ENCODE measurements at regions not wholly inside any gene's neighbourhood (a gene's known extent, or its start where the extent isn't known, plus 50 kb on each side); places are given as distances from the start of the nearest gene placed in this dataset.
"Not testable (repeated sequence)": the region's sequence is repeated elsewhere in the genome, so short reads cannot be mapped to it uniquely, and the experiment has no call there.

- Mint-ChIP-seq H3K27me3 (ENCODE audit: insufficient read depth) (peaks cover 20% of the 10 kb centered on the region), H3K9me3 (no peaks in the 10 kb centered on the region), H3K4me1 (ENCODE audit: low read depth) (no peaks in the 10 kb centered on the region), H3K36me3 (ENCODE audit: low read depth) (no peaks in the 10 kb centered on the region), H3K27ac (no peak overlapping the region), H3K4me3 (no peak overlapping the region)
- intact Hi-C loops (cut with micrococcal nuclease): no loop called here
- DNase-seq (ENCODE audit: low spot score): no peak
Observed at GRCh38 chr11:13126430-13126829, 117.3 kb downstream of the RASSF10 start.

DNA sequence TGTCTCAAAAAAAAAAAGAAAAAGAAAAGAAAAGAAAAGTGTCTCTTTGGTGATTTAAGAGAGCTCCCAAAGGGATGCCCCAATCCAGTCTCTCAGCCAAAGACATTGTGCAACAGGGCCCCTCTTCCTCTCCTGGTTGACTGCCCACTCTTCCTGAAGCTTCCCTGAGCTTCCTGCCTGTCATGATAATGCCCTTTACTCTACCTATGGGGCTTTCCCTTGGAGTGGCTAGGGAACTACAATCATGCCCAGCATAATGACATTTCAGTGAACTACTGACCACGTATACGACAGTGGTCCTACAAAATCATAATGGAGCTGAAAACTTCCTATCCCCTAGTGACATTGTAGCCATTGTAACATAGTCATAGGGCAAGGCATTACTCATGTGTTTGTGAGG is 118.0 kb downstream of the RASSF10 start:
- intact Hi-C loops (cut with micrococcal nuclease): no loop called here
- Mint-ChIP-seq H3K4me3 (no peak overlapping the region), H3K4me1 (ENCODE audit: low read depth) (no peaks in the 10 kb centered on the region), H3K9me3 (no peaks in the 10 kb centered on the region), H3K27me3 (ENCODE audit: insufficient read depth) (peaks cover 22% of the 10 kb centered on the region), H3K27ac (no peak overlapping the region), H3K36me3 (ENCODE audit: low read depth) (no peaks in the 10 kb centered on the region)
- DNase-seq (ENCODE audit: low spot score): no peak

DNA sequence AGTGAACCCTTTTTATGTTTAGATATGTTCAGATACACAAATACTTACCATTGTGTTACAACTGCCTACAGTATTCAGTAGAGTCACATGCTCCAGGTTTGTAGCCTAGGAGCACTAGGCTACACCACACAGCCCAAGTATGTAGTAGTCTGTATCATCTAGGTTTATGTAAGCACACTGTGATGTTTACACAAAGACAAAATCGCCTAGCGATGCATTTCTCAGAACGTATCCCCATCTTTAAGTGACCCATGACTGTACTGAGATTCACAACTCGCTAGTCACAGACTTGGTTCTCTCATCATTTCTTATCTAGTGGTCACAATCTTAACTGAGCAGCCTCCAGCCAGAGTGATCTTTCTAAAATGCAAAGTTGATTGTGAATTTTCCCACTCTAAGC is 119.2 kb downstream of the RASSF10 start:
- Mint-ChIP-seq H3K27me3 (ENCODE audit: insufficient read depth) (peaks cover 27% of the 10 kb centered on the region), H3K27ac (no peak overlapping the region), H3K4me3 (no peak overlapping the region), H3K9me3 (no peaks in the 10 kb centered on the region), H3K36me3 (ENCODE audit: low read depth) (no peaks in the 10 kb centered on the region), H3K4me1 (ENCODE audit: low read depth) (no peaks in the 10 kb centered on the region)
- no peak for DNase-seq (ENCODE audit: low spot score)
- intact Hi-C loops (cut with micrococcal nuclease): no loop called here

DNA sequence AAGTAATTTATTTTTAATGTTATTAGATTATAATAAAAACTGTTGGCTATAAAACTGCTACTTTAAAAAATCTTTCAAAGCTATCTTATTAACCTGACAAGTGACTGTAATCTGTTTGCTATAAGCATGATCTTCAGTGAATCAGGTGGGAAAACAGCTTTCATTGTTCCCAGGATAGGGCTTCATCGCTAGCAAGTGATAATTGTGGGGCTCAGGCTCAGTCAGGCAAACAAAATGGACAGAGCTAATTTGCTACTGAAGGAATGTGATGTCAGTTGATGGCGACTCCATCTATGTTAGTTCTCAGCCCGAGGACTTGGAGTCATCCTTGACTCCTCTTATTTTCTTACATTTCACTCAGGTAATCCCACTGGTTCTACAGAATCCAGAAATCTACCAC is 125.0 kb downstream of the RASSF10 start:
- Mint-ChIP-seq H3K36me3 (ENCODE audit: low read depth) (no peaks in the 10 kb centered on the region), H3K4me1 (ENCODE audit: low read depth) (no peaks in the 10 kb centered on the region), H3K27me3 (ENCODE audit: insufficient read depth) (peaks cover 23% of the 10 kb centered on the region), H3K9me3 (peaks cover 6% of the 10 kb centered on the region), H3K4me3 (no peak overlapping the region), H3K27ac (no peak overlapping the region)
- DNase-seq (ENCODE audit: low spot score): no peak
- intact Hi-C loops (cut with micrococcal nuclease): no loop called here

DNA sequence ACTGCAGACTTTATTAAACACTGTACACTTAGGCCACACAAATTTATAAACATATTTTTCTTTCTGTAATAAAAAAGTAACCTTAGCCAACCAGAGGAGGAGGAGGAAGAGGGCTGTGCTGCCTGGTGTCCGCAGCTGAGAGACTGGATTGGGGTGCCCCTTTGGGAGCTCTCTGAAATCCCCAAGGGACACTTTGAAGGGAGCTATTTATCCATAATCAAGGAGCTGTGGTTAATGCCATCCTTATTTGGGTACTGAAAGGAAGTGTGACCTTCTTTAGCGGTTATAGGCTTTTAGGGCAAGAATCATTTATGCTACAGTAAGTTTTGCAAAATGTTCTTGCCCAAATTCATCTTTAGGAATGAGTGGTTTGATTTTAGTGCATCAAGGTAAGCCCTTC is 125.8 kb downstream of the RASSF10 start:
- H3K9me3 Mint-ChIP-seq: peaks cover 10% of the 10 kb centered on the region
- H3K36me3 Mint-ChIP-seq (ENCODE audit: low read depth): no peaks in the 10 kb centered on the region
- intact Hi-C loops (cut with micrococcal nuclease): no loop called here
- no peak overlapping the region for H3K27ac Mint-ChIP-seq
- H3K4me3 Mint-ChIP-seq: no peak overlapping the region
- H3K4me1 Mint-ChIP-seq (ENCODE audit: low read depth): no peaks in the 10 kb centered on the region
- no peak for DNase-seq (ENCODE audit: low spot score)
- peaks cover 17% of the 10 kb centered on the region for H3K27me3 Mint-ChIP-seq (ENCODE audit: insufficient read depth)

DNA sequence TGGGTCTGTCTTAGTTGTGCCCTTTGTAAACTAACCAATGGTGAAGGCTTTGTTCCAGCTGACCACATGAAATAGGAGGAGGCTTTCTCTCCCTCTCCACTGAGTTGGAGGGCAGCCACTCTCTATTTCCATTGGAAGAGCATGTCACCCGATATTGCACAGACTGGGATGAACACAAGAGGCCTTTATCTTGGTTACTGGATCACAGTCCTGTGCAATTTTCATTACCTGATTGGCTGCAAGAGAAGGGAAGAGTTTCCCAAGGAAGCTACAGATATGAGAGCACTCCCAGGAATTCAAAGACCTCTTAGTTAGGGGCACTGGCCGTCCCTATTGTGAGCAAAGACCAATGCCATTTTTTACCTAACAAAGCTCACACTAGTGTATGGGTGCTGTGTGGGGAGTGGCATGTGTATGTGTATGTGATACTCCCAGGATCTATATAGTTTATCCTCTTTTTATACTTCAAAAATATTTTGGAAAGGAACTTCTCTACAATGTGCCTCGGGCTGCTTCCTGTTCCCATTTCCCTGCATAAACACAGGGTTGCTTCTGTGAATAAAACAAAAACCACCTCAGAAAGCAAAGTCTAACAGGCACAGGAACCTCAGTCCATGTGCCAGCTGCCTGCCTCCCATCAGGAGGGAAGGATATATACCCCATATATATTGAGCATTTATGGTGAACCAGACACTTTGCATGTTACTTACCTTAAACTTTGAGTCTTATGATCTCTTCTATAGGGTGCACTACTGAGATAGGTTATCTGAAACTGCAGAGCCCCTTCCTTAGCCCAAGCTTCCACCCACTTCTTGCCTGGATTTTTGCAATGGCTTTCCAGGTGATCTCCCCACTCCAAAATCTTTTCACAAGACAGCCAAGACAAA is 126.5 kb downstream of the RASSF10 start:
- H3K9me3 Mint-ChIP-seq: peaks cover 10% of the 10 kb centered on the region
- H3K27me3 Mint-ChIP-seq (ENCODE audit: insufficient read depth): peaks cover 15% of the 10 kb centered on the region
- no peak for DNase-seq (ENCODE audit: low spot score)
- intact Hi-C loops (cut with micrococcal nuclease): no loop called here
- no peaks in the 10 kb centered on the region for H3K36me3 Mint-ChIP-seq (ENCODE audit: low read depth)
- no peaks in the 10 kb centered on the region for H3K4me1 Mint-ChIP-seq (ENCODE audit: low read depth)
- H3K4me3 Mint-ChIP-seq: no peak overlapping the region
- H3K27ac Mint-ChIP-seq: no peak overlapping the region

GRCh38 chr11:13136272-13136596 is 127.1 kb downstream of the RASSF10 start:
- peaks cover 14% of the 10 kb centered on the region for H3K27me3 Mint-ChIP-seq (ENCODE audit: insufficient read depth)
- H3K36me3 Mint-ChIP-seq (ENCODE audit: low read depth): no peaks in the 10 kb centered on the region
- H3K4me3 Mint-ChIP-seq: no peak overlapping the region
- no peak overlapping the region for H3K27ac Mint-ChIP-seq
- peaks cover 10% of the 10 kb centered on the region for H3K9me3 Mint-ChIP-seq
- no peak for DNase-seq (ENCODE audit: low spot score)
- no peaks in the 10 kb centered on the region for H3K4me1 Mint-ChIP-seq (ENCODE audit: low read depth)
- intact Hi-C loops (cut with micrococcal nuclease): no loop called here

DNA sequence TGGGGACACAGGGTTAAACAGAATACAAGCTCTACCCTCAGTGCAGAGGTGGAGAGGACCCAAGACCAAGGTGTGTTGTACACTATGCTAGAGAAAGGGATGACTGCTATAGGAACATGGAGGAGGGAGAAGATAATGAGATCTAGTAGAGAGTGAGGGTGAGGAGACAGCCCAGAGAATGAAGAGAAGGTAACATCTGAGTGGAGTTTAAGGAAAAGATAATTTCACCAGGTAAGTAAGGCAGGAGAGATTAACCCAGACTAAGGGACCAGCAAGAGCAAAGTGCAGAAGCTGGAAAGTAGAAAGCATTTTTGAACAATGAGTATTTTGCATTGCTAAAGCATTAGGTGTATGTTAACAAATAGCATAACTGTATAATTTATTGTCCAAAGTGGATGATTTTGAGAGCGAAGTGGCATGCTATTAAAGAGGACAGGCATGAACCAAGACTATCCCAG is 128.8 kb downstream of the RASSF10 start:
- Mint-ChIP-seq H3K9me3 (peaks cover 10% of the 10 kb centered on the region), H3K4me1 (ENCODE audit: low read depth) (no peaks in the 10 kb centered on the region), H3K27me3 (ENCODE audit: insufficient read depth) (peaks cover 5% of the 10 kb centered on the region), H3K4me3 (no peak overlapping the region), H3K36me3 (ENCODE audit: low read depth) (no peaks in the 10 kb centered on the region), H3K27ac (no peak overlapping the region)
- intact Hi-C loops (cut with micrococcal nuclease): no loop called here
- no peak for DNase-seq (ENCODE audit: low spot score)

GRCh38 chr11:13139085-13139484 is 130.0 kb downstream of the RASSF10 start:
- H3K36me3 Mint-ChIP-seq (ENCODE audit: low read depth); H3K4me3 Mint-ChIP-seq; intact Hi-C loops (cut with micrococcal nuclease); H3K9me3 Mint-ChIP-seq; H3K4me1 Mint-ChIP-seq (ENCODE audit: low read depth); H3K27me3 Mint-ChIP-seq (ENCODE audit: insufficient read depth); H3K27ac Mint-ChIP-seq; DNase-seq (ENCODE audit: low spot score): not testable (repeated sequence)

DNA sequence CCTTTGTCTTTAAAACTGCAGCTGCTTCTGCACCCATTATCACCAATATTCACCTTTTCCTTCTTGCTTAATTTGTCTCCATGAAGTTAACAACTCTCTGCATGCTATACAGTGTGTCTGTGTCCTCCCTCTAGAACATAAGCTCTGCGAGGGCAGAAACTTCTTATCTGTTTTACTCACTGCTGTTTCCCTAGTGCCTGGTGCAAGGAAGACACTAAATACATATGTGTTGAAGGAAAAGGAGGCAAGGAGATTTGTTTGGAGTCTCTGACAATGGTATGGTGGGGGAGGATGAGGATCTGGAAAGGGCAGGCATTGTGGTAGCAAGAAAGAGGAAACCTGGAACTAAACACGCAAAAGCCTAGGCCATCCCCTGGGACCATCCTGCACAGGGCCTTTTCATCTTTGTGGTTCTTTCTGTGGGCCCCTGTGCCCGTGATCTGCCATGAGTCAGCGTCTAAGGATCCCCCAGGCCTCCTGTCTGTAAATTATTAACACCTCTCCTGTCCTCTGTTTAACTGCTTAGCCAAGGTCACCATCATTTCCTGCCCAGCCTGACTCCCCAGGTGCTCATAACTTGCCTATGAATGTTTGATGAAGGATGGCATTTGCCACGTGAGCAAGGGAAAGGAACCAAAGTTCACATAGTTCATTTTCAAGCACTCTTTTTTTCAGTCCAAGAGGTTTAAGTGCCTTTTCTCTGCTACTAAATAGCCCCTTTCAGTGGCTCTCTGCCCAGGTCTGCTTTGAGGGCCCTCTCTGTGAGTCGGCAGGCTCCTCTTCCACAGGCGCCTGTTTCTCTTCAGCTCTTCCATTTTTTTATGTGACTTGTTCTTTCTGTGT is 131.1 kb downstream of the RASSF10 start:
- H3K27ac Mint-ChIP-seq: no peak overlapping the region
- no peaks in the 10 kb centered on the region for H3K27me3 Mint-ChIP-seq (ENCODE audit: insufficient read depth)
- H3K9me3 Mint-ChIP-seq: peaks cover 10% of the 10 kb centered on the region
- DNase-seq (ENCODE audit: low spot score): no peak
- no peaks in the 10 kb centered on the region for H3K36me3 Mint-ChIP-seq (ENCODE audit: low read depth)
- no peak overlapping the region for H3K4me3 Mint-ChIP-seq
- intact Hi-C loops (cut with micrococcal nuclease): no loop called here
- H3K4me1 Mint-ChIP-seq (ENCODE audit: low read depth): no peaks in the 10 kb centered on the region

- H3K36me3 Mint-ChIP-seq (ENCODE audit: low read depth): no peaks in the 10 kb centered on the region
- H3K27ac Mint-ChIP-seq: no peak overlapping the region
- intact Hi-C loops (cut with micrococcal nuclease): no loop called here
- H3K27me3 Mint-ChIP-seq (ENCODE audit: insufficient read depth): peaks cover 4% of the 10 kb centered on the region
- H3K9me3 Mint-ChIP-seq: peaks cover 10% of the 10 kb centered on the region
- no peak overlapping the region for H3K4me3 Mint-ChIP-seq
- no peak for DNase-seq (ENCODE audit: low spot score)
- no peaks in the 10 kb centered on the region for H3K4me1 Mint-ChIP-seq (ENCODE audit: low read depth)
Observed at GRCh38 chr11:13140873-13141655, 131.9 kb downstream of the RASSF10 start.

DNA sequence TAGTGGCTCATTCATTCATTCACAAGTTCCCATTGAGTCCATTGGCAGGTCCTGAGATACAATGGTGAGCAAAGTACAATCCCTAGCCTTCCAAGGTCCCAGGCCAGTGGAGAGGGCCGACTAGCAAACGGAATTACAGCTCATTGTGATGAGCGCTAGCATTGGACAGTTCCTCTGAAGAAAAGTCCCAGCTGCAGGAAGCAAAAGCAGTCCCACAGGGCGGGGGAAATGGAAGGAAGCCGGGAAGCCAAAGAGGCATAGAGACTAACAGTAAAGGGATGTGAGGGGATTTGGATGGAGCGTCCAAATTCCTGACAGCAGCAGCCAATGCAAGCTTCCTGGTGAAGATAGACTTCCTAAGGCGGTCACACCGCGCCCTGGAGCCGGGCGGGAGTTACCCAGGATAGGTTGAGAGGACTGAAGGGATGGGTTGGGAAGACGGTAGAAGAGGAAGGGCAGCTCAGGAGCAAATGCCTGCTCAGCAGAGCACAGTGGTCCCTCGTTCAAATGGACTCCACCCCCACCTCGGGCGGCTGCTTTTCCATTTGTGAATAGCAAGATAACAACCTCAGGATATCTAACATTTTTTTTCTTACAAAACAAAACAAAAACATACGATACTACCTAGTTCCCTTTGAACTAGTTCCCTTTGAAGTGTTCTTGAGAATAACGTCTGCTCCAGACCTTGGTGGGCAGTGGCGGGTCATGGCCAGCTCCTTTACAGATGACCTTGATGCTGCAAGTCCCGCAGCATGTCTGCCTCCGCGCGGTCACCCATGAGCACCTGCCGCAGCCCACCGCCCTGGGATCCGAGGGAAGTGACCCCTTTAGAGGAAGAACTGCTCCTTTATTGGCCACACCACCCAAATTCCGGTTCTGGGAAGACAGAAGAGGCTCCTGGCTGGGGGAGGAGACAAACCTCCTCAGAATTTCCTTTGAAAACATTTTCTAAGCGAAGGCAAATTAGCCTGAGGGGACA is 132.9 kb downstream of the RASSF10 start:
- H3K4me1 Mint-ChIP-seq (ENCODE audit: low read depth): no peaks in the 10 kb centered on the region
- H3K4me3 Mint-ChIP-seq: no peak overlapping the region
- peaks cover 10% of the 10 kb centered on the region for H3K9me3 Mint-ChIP-seq
- intact Hi-C loops (cut with micrococcal nuclease): no loop called here
- H3K27ac Mint-ChIP-seq: no peak overlapping the region
- no peak for DNase-seq (ENCODE audit: low spot score)
- H3K36me3 Mint-ChIP-seq (ENCODE audit: low read depth): no peaks in the 10 kb centered on the region
- peaks cover 4% of the 10 kb centered on the region for H3K27me3 Mint-ChIP-seq (ENCODE audit: insufficient read depth)
